Right atrium auricular region (tissue), 2 donors: ENCODE measurements at regions not wholly inside any gene's neighbourhood (a gene's known extent, or its start where the extent isn't known, plus 50 kb on each side); places are given as distances from the start of the nearest gene placed in this dataset.

Experiments
- DNase-seq: peaks from one replicate; pipeline ENCODE4 v3.0.0-alpha.2; 2019; ENCODE audit warnings: low spot score
- H3K27ac ChIP-seq, 2 donors: fragments of 200-600 bp; sonication (generic); 1 replicate in 1 of 2; 2 replicates in 1 of 2; pipeline ENCODE4 v1.5.1; 2016 to 2019
- H3K27me3 ChIP-seq, 2 donors: fragments of 200-600 bp; sonication (generic); one replicate each; pipeline versions ENCODE4 v1.5.1 to v1.6.0; 2017 to 2019
- H3K36me3 ChIP-seq: fragments of 200-600 bp; sonication (generic); one replicate; pipeline ENCODE4 v1.5.1; 2016
- H3K4me1 ChIP-seq, 2 donors: fragments of 200-600 bp; sonication (generic); one replicate each; pipeline versions ENCODE4 v1.5.1 to v1.6.0; 2017 to 2019
- H3K4me3 ChIP-seq, 2 donors: fragments of 200-600 bp; sonication (generic); 1 replicate in 1 of 2; 2 replicates in 1 of 2; pipeline ENCODE4 v1.5.1; 2017 to 2019; ENCODE audit warnings: mild to moderate bottlenecking in 1 of 2, moderate library complexity in 1 of 2
- H3K9me3 ChIP-seq, 2 donors: fragments of 200-600 bp; sonication (generic); one replicate each; pipeline ENCODE4 v1.5.1; 2019
- CTCF ChIP-seq, 2 donors: fragments of 200-600 bp; sonication (generic); IDR thresholded peaks; one replicate each; pipeline ENCODE4 v1.5.1; 2019; ENCODE audit warnings: antibody characterized with exemption in 2 of 2

- H3K27me3 ChIP-seq, result no peaks in the 10 kb centered on the region
- TF ChIP-seq CTCF (IDR thresholded peaks at IDR 0.05), result no peak
- no peak for DNase-seq
- no peaks in the 10 kb centered on the region for H3K4me1 ChIP-seq
- H3K9me3 ChIP-seq, result no peaks in the 10 kb centered on the region
- no peak overlapping the region for H3K27ac ChIP-seq
- H3K4me3 ChIP-seq, result no peak overlapping the region
- no peaks in the 10 kb centered on the region for H3K36me3 ChIP-seq
Observed at GRCh38 chr4:140208921-140209320, 54.9 kb upstream of the MAML3 start.
